ENCODE measurements at regions not wholly inside any gene's neighbourhood (a gene's known extent, or its start where the extent isn't known, plus 50 kb on each side); places are given as distances from the start of the nearest gene placed in this dataset.

- no peak for TF ChIP-seq ZFX (IDR thresholded peaks at IDR 0.05)
- TF ChIP-seq CTCF (conservative IDR thresholded peaks at IDR 0.05), result no peak
- no peak overlapping the region for H3K27ac ChIP-seq
These were observed 59.0 kb downstream of the FASLG start for GRCh38 chr1:172717722-172718465.

GRCh38 chr1:172719066-172719627, 60.2 kb downstream of the FASLG start:
- no peak overlapping the region for H3K27ac ChIP-seq
- TF ChIP-seq ZFX (IDR thresholded peaks at IDR 0.05), result no peak

DNA sequence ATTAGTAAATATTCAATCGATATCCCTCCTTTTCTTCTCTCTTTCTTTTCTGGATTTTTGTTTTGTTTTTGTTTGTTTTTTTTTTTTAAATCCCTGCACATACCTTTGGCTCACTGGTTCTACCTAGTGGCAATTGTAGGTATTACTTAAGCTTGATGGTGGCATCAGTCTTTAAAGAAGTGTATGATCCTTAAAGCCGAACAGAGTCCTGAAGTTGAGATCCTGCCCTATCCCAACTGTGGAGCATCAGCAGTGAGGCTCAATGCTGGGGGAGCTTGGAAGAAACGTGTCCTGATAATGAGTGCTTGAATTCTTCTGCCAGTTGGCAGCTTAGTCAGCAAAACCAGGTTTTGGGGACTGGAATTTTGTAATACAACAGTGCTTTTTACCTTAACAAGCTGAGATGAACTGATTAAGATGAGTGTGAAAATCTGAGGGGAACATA, 60.8 kb downstream of the FASLG start:
- H3K27ac ChIP-seq, result no peak overlapping the region

GRCh38 chr1:172720339-172720738, 61.4 kb downstream of the FASLG start:
- H3K27ac ChIP-seq, result no peak overlapping the region
- no peak for TF ChIP-seq ZFX (IDR thresholded peaks at IDR 0.05)
- TF ChIP-seq CTCF (conservative IDR thresholded peaks at IDR 0.05), result no peak

More for the DNA sequence above, 60.8 kb downstream of the FASLG start:
- peak; percentile 91 for TF ChIP-seq CTCF (conservative IDR thresholded peaks at IDR 0.05)
- no peak for TF ChIP-seq ZFX (IDR thresholded peaks at IDR 0.05)

- TF ChIP-seq ZFX (IDR thresholded peaks at IDR 0.05) (no peak), CTCF (conservative IDR thresholded peaks at IDR 0.05) (no peak)
- H3K27ac ChIP-seq, result no peak overlapping the region
These were observed 64.3 kb downstream of the FASLG start for GRCh38 chr1:172723251-172723650.

GRCh38 chr1:172724232-172724631, 65.3 kb downstream of the FASLG start:
- no peak for TF ChIP-seq CTCF (conservative IDR thresholded peaks at IDR 0.05)
- H3K27ac ChIP-seq, result no peak overlapping the region

- no peak overlapping the region for H3K27ac ChIP-seq
- TF ChIP-seq CTCF (conservative IDR thresholded peaks at IDR 0.05), result no peak
- TF ChIP-seq ZFX (IDR thresholded peaks at IDR 0.05), result no peak
These were observed 66.1 kb downstream of the FASLG start for GRCh38 chr1:172724765-172725613.
